ENCODE measurements at regions not wholly inside any gene's neighbourhood (a gene's known extent, or its start where the extent isn't known, plus 50 kb on each side); places are given as distances from the start of the nearest gene placed in this dataset.
"Not testable (repeated sequence)": the region's sequence is repeated elsewhere in the genome, so short reads cannot be mapped to it uniquely, and the experiment has no call there.

DNA sequence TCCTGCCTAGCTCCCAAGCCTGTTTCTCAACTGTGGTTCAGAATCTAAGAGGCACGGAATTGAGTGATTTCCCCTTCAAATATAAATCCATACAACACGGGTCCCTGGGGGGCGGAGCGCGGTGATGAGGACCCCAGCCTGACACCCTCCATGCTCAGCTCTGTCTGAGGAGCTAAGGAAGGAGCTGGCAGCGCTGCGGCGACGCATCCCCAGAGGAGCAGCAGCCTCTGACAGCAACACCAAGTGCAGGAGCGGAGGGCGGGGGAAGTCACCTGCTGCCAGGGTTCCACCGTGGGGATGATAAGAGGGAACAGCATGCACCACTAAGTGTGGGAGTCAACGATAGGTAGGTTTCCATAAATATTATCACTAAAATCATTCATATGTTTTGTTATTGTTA lies 72.6 kb upstream of the VWC2 start:
- DNase-seq: no peak

- DNase-seq: no peak
Observed at GRCh38 chr7:49702099-49702498, 71.3 kb upstream of the VWC2 start.

GRCh38 chr7:49703337-49703736 lies 70.1 kb upstream of the VWC2 start:
- DNase-seq: no peak

DNA sequence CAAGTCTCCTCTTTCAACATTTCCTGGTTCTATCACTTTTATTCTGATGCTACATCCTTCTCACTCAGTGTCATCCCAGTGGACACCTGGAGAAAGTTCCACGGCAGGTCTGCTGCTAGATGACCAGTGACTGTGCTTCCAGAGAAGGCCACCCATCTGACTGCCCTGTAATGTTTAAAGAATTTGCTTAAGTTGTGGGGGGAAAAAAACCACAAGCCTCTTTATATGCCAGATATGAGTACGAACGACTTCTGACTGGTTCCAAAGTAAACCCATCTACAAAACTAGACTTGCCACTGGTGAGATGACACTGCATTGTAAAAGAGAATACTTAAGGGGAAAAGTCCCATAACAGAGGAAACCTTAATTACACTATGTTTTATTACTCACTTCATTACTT lies 69.6 kb upstream of the VWC2 start:
- no peak for DNase-seq

- no peak for DNase-seq
Observed at GRCh38 chr7:49706106-49706505, 67.3 kb upstream of the VWC2 start.

DNA sequence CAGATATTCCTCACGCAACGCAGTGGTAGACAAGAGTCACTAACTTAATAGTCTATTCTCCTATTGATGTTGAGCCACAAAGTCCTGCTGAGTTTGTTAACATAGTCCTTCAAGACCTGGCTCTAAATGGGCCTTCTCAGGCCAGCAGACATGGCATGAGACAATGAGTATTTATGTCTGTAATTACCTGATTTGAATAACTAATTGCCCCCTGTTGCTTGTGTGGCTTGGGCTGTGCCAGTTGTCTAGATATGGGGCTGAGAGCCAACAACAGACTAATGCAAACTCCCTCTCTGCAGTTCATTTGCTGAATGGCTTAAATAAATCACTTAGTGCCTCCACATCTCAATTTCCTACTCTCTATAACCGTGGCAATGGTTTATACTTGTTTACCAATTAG lies 65.5 kb upstream of the VWC2 start:
- DNase-seq: no peak

DNA sequence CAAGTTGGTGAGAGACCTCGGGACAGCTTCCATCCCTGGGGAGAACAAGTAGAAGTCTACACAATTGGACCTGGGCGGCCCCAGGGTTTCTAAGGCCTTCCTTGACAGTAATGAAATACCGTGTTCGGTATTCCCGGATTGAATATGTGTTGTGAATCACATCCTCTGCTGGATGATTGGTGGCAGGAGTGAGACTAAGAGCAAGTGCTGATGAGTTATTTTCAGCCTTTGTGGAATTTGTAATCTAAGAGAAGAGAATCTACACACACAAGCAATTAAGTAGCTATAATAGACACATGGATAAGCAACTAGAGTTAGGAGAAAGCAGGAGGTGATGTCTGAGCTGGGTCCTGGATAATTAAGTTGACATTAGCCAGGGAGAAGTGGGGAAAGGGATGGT lies 64.8 kb upstream of the VWC2 start:
- no peak for DNase-seq

DNA sequence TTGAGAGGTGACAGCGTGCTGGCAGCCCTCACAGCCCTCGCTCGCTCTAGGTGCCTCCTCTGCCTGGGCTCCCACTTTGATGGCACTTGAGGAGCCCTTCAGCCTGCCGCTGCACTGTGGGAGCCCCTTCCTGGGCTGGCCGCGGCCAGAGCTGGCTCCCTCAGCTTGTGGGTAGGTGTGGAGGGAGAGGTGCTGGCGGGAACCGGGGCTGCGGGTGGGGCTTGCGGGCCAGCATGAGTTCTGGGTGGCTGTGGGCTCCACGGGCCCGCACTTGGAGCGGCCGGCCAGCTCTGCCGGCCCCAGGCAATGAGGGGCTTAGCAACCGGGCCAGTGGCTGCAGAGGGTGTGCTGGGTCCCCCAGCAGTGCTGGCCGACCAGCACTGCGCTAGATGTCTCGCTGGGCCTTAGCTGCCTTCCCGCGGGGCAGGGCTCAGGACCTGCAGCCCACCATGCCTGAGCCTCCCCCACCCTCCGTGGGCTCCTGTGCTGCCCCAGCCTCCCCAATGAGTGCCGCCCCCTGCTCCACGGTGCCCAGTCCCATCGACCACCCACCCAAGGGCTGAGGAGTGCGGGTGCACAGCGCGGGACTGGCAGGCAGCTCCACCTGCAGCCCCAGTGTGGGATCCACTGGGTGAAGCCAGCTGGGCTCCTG lies 62.2 kb upstream of the VWC2 start:
- DNase-seq: not testable (repeated sequence)

- DNase-seq: no peak
Observed at GRCh38 chr7:49714182-49714581, 59.3 kb upstream of the VWC2 start.

DNA sequence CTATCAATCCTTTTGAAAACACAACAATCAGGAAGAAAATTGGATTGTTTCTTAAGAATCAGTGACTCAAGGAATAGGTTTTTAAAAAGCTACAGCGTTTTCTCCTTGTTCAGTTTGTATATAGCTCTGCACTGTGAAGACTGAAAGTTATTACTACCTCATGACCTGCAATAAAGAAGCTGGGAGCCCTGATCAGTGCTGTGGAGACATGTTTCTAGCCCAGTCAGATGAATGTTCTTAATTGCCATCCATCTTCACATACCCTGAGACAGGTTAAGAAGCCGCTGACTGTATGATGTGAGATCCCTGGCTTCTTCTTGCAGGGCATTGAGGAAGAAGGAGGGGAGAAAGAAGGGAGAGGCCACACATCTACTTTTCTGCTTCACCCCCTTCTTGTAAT lies 58.0 kb upstream of the VWC2 start:
- DNase-seq: no peak

DNA sequence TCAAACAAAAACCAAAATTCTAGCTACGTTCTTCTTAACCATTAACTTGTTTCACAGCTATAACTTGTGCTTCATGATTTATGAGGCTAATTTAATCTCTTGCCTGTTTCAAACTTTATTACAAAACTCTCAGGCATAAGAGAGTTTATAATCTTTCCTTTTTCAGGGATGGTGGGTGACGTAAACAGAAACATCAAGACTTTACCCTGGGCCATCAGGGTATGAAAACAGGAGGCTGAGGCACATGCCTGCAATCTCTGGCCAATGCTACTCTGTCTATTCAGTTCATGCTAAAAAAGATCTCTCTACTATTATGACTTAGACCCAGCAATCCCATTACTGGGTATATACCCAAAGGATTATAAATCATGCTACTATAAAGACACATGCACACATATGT lies 55.9 kb upstream of the VWC2 start:
- no peak for DNase-seq

GRCh38 chr7:49718760-49719159 lies 54.7 kb upstream of the VWC2 start:
- no peak for DNase-seq

DNA sequence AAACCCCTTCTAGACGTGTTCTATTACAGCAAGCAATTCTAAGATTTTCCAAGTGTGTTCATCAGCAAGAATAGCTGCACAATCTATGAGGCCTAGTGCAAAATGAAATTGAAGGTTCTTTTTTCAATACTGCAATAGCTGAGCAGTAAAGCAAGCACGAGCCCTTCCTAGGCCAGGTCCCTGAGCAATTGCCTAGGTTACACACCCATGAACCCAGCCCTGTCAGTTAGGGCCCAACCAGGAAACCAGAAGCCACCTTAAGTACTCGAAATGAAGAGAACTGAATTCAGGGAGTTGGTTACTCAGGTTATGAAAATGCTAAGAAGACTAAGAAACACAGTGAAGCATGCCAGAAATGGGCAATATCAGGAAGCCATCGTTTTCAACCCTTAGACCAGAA lies 52.0 kb upstream of the VWC2 start:
- no peak for DNase-seq
